HL-60 (cell line): ENCODE measurements at regions not wholly inside any gene's neighbourhood (a gene's known extent, or its start where the extent isn't known, plus 50 kb on each side); places are given as distances from the start of the nearest gene placed in this dataset.

ENCODE experiments used
- CTCF ChIP-seq: IDR thresholded peaks from one replicate; pipeline ENCODE4 v1.5.1; 2011; ENCODE audit warnings: low read length, control low read depth, inconsistent platforms; ENCODE audit not compliant: insufficient read depth
- GABPA ChIP-seq: IDR thresholded peaks from 2 replicates; pipeline ENCODE4 v1.6.1; 2012; ENCODE audit warnings: low read depth
- POLR2AphosphoS5 ChIP-seq: IDR thresholded peaks from 2 replicates; pipeline ENCODE4 v1.6.1; 2012; ENCODE audit warnings: low read depth
- REST ChIP-seq: IDR thresholded peaks from 2 replicates; pipeline ENCODE4 v1.6.1; 2012; ENCODE audit warnings: low read depth; ENCODE audit not compliant: insufficient replicate concordance
- SPI1 ChIP-seq: IDR thresholded peaks from 2 replicates; pipeline ENCODE4 v1.6.1; 2012; ENCODE audit warnings: low read depth, mild to moderate bottlenecking, borderline replicate concordance

GRCh38 chr18:78699499-78699898 lies 280.1 kb upstream of the SALL3 start:
- no peak for TF ChIP-seq CTCF
- no peak for TF ChIP-seq GABPA
- TF ChIP-seq REST = no peak
- no peak for TF ChIP-seq POLR2AphosphoS5
- TF ChIP-seq SPI1 = no peak
